ENCODE measurements at regions not wholly inside any gene's neighbourhood (a gene's known extent, or its start where the extent isn't known, plus 50 kb on each side); places are given as distances from the start of the nearest gene placed in this dataset.

GRCh38 chr16:77594057-77594456, 128.3 kb upstream of the NUDT7 start (continued):
- TF ChIP-seq CHD7 (IDR thresholded peaks at IDR 0.05; ENCODE audit: insufficient replicate concordance, low read length) (no peak), BRCA1 (IDR thresholded peaks at IDR 0.05; ENCODE audit: low read depth, low read length) (no peak), CREB1 (IDR thresholded peaks at IDR 0.05) (no peak)

All from H1 (cell line).